GM20431 (cell line): ENCODE measurements at regions not wholly inside any gene's neighbourhood (a gene's known extent, or its start where the extent isn't known, plus 50 kb on each side); places are given as distances from the start of the nearest gene placed in this dataset.
"Not testable (repeated sequence)": the region's sequence is repeated elsewhere in the genome, so short reads cannot be mapped to it uniquely, and the experiment has no call there.

ENCODE experiments used
- in situ Hi-C: fragments of 300-500 bp; cut with MseI, MboI; formaldehyde crosslinking; loops from one replicate; pipeline ENCODE4 v1.15.0; 2020; ENCODE audit warnings: low sequenced_read_pairs; ENCODE audit not compliant: unreplicated experiment

DNA sequence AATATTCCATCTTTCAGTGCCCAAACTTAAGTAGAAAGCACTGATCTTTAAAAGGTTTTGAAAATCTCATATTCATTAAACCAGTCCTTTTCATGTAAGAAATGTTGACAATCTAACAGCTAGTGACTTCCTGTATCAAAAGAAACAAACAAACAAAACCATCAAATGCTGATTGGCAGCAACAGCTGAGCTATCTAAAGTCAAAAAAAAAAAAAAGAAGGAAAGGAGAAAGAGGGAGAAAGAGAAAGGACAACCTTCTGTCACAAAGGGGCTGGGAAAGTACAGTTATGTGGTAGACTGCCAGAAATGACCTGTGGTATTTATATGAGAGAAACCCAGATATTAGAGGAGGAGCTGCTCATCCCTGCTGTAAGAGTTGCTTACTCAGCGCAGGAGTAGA is 614.6 kb upstream of the SMIM31 start:
- in situ Hi-C loops, result no loop called here

DNA sequence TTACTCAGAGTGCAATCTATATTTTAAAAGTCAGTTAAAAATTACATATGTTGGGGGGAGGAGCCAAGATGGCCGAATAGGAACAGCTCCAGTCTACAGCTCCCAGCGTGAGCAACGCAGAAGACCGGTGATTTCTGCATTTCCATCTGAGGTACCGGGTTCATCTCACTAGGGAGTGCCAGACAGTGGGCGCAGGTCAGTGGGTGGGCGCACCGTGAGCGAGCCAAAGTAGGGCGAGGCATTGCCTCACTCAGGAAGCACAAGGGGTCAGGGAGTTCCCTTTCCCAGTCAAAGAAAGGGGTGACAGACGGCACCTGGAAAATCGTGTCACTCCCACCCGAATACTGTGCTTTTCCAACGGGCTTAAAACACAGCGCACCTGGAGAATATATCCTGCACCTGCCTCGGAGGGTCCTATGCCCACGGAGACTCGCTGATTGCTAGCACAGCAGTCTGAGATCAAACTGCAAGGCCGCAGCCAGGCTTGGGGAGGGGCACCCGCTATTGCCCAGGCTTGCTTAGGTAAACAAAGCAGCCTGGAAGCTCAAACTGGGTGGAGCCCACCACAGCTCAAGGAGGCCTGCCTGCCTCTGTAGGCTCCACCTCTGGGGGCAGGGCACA is 612.1 kb upstream of the SMIM31 start:
- in situ Hi-C loops, result not testable (repeated sequence)

DNA sequence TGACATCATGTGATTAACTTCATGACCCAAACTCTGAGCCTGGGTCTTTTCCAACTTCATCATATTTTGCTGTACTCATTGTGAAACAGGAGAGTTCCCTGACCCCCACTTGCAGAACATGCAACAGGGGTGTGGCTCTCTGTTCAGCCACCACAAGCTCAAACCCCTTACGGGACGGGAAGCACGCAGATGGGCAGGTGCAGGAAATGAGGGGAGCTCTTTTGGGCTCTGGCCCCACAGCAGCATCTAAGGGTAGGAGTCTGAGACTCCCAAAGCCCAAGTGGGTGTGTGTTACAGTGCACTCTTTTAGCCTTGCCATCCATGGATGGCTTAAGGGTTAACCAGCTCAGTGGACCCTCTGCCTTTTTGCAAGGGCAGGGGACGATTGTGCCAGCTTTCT is 599.5 kb upstream of the SMIM31 start:
- in situ Hi-C loops, result no loop called here

DNA sequence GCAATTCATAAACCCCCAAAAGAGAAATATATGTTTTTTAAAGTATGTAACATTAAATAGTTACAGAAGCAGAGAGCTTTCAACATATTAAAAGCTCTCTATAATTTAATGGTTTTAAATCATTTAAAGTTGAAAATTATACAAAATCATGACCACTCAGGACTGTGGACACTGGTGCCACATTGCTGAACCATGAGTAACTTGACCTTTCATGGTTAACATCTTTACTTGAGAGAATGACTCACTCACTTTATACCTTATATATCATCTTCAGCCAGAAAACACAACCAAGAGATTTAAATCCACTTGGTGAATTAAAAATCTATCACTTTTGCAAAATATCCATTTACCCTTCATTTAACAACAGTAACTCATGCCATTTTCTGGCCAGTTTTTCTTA is 584.3 kb upstream of the SMIM31 start:
- in situ Hi-C loops, result no loop called here

DNA sequence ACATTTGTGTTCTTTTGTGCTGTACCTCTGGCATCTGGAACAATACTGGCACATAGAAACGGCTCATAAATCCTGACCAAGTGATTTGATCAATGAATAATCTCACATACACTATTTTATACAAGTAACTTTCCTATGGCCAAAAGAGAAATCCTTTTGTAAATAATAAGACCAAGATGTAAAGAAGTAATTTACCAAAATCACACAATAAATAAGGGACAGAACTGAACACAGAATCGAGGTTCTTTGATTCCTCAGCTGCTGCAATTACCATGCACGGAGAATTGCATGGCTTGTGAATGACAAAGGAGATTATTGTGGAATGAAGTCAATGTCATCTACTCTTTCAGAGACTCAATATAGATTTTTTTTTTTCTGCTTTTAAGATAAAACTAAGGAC is 576.8 kb upstream of the SMIM31 start:
- in situ Hi-C loops, result no loop called here

DNA sequence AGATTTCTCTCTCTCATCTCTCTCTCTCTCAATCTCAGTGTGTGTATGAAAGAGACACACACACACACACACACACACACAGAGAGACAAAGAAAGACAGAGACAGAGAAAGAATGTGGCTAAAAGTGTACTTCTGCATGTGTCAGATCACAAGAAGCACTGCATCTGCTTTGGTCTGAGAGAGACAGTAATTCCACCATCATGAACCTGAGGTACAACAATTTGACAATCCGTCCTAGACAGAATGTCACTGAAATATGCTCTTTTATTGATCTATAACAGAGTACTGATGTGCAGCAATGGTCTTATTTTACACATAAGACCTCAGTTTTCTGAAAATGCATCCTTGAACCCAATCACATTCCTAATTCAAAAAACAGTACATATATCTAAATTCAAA is 576.2 kb upstream of the SMIM31 start:
- in situ Hi-C loops, result no loop called here

DNA sequence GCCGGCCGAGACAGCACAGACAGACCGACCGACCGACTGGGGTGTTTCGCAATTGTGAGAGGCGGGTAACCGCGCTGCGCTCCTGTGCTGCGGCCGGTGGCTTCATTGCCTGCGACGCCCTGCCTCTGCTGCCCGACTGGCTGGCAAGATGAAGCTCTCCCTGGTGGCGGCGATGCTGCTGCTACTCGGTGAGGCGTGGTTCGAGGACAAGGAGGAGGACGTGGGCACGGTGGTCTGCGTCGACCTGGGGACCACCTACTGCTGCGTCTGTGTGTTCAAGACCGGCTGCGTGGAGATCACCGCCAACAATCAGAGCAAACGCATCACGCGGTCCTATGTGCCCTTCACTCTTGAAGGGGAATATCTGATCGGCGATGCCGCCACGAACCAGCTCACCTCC is 565.7 kb upstream of the SMIM31 start:
- in situ Hi-C loops, result no loop called here

DNA sequence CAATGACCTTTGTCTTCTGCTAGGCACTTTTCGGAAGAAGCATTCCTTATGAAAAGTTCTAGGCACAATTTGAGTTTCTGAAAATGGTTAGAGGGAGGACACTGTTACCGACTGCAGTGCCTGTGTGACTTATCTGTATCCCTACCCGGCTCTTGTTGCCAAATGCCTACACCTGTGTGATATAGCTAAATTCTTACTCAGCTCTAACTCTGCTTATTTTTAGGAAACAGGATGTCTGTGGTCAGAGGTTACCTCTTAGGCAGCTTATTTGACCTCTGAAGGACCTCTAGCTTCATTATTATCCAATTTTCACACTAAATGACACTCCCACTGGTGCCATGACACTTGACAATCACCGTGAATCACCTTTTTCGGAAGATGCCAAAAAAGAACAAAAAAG is 561.1 kb upstream of the SMIM31 start:
- in situ Hi-C loops, result no loop called here

DNA sequence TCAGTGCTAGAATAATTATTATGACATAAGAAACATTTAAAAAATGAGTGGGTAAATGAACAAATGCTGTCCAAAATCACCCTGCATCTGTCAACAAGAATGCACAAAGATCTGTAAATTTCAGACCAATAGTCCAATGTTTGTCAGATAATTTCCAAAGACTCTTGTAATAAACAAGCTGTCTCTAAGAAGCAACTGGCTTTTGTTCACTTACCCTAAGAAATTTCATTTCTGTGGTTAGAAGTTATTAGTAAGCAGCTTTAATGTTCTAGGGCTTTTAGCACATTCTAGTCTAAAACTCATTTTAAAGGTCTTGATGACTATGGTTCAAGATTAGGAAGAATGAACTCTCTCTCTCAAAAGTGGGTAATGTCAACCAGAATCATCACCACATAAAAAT is 560.3 kb upstream of the SMIM31 start:
- in situ Hi-C loops, result no loop called here

DNA sequence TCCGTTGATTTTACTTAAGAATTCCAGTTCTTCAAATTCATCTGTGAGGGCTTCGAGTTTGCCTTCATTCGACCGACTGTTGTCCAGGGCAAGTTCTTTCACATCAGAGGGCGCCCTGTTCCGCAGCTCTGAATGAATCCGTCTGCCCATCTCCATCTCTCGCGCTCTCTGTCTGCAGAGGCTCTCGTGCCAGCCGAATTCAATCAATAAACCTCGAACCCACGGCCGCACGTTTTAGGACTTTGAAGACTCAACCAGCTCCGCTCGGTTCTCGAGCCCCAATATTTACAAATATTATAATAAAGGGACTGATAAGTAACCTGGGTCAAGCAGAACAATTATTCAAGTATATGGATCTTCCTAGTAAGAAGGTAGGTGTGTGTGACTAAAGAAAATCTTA is 556.4 kb upstream of the SMIM31 start:
- in situ Hi-C loops, result no loop called here

DNA sequence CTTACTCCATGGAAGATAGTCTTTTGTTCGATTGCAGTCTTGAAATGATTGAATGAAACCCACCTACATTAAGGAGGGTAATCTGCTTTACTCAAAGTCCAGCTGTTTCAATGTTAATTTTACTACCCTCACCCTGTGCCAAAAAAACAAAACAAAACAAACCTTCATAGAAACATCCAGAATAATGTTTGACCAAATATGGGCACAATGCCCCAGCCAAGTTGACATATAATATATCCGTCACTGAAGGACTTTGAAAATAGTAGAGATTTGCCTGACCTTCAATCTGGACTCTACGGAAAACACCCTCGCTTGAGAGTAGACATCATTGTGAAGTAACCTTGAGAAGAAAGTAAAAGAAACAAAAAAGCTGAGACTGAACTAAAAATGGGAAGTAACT is 550.5 kb upstream of the SMIM31 start:
- in situ Hi-C loops, result no loop called here

DNA sequence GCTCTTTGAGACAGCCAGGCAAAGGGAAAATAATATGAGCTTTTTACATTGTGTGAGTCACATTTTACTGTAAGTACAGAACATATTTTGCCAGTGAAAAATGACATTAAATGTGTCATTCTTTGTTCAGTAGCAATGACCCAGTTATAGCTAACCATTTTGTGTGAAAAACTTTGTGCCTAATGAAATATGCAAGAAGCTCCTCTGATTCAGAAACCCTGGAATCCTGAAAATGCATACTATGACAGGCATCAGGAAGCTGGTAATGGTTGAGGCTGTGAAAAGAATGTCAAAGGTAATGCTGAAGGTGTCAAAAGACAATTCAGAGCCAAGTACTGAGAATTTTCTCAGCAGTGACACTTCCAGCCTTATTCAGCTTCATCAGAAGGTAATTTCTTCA is 549.5 kb upstream of the SMIM31 start:
- in situ Hi-C loops, result no loop called here

DNA sequence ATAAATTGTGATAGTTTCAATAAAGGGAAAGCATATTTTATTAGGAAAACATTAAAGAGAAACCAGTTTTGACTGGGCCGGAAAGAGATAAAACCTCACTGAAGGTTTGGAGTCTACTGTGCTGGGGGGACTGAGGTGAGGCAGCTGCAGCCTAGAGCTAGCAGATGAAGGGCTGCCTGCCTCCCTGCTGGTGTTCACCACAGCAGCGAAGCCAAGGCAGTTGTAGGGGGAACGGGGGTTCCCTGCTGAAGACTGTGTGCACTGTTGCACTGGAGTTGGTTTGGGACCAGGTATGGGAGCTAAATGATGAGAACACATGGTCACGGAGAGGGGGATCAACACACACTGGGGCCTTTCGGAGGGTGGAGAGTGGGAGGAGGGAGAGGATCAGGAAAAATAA is 546.5 kb upstream of the SMIM31 start:
- in situ Hi-C loops, result no loop called here

DNA sequence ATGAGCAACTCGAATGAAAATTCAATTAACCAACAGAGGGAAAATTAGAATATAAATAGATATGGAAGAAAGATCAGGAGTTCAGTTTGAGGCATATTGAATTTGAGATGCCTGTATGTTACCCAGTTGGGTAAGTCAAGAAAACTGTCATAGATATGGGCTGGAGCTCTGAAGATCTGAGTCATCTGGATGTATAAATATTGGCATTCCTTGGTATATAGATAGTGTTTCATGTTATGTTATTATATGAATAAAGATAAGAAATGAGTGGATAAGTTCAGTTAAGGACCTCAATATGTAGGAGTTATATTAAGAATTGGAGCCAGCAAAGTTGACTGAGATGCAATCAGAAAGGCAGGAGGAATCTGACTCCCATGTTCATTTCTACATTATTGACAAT is 543.6 kb upstream of the SMIM31 start:
- in situ Hi-C loops, result no loop called here

DNA sequence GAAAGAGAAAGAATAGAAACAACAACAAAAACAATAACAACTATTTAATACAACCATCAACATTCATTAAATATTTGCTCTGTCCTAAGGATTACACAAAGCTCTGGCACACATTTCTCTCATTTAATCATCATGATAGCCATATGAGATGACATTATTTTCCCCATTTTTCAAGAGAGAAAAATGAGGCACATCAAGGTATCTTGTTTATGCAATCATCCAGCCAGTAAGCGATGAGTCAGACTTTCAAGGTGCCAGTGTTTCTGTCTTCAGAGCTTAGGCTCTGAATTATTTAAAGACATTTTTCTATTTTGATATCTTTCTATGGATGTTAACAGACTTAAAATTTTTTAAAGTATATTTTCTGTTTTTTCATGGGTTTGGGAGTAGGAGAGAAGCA is 541.8 kb upstream of the SMIM31 start:
- in situ Hi-C loops, result no loop called here

DNA sequence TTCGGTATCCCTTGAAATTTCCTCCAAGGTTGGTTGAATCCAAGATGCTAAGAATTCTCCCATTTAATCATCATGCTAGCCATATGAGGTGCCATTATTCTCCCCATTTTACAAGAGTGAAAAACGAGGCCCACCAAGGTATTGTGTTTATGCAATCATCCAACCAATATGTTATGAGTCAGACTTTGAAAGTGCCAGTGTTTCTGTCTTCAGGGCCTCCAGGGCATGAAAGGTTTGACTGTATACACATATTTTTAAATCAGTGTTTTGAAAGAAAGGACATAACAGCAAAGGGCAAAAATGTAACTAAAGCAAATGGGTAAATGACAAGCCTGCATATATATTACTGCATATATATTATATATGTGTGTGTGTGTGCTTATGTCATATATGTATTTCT is 541.2 kb upstream of the SMIM31 start:
- in situ Hi-C loops, result no loop called here

DNA sequence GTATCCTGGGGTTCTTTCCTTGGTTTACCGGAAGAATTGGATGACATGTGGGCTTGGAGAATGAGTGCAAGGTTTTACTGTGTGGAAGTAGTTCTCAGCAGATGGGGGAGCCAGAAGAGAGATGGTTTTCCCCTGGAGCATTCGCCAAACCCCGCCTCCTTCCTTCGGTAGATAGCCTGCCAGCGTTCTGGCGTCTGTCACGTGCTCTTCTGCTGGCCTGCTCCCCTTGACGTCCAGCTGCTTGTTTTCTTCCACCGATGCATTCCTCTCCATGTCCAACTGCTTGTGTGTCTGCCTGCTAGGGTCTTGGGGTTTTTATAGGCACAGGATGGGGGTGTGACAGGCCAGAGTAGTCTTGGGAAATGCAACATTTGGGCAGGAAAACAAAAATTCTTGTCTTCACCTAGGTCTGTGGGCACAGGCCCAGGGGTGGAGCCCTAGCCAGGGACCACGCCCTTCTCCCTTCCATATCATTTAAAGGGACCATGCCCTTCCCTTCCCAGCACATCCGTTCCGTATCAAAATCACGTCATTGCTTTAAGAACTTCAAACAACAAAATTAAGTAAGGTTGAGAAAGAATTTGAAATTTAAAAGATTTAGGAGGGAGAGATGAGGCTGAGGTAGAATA is 538.7 kb upstream of the SMIM31 start:
- in situ Hi-C loops, result no loop called here

DNA sequence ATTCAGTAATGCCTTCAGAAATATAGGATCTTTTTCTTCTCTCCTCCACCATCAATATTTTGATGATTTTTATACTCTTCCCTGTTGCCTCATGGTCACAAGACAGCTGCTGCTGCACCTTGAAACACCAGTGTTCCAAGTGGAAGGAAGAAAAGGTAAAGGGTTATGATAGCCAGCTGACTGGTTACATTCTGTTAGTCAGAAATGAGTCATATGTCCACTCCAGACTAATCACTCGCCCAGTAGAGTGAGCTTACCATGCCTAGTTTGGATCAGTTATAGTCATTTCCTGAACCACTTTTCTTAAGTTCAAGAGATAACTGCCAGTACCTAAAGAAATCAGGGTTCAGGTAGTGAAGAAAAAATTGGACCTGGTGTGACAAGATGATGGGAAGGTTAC is 532.3 kb upstream of the SMIM31 start:
- in situ Hi-C loops, result no loop called here

DNA sequence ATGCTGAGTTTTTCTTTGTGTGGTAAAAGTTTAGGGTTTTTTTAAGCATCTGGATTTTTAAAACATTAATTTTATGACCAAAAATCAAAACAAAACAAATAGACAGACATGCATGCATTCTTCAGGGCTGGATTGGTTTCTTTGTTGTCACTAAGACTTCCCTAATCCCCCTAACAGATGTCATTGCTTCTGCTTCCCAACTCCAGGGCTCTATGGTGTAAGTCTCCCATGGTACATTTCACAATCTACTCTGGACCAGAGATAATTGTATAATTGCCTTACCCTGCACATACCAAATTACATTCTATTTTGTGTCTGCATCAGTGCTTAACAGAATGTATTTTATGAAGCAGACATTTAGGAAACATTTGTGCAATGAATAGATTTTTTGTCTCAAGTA is 529.1 kb upstream of the SMIM31 start:
- in situ Hi-C loops, result no loop called here

DNA sequence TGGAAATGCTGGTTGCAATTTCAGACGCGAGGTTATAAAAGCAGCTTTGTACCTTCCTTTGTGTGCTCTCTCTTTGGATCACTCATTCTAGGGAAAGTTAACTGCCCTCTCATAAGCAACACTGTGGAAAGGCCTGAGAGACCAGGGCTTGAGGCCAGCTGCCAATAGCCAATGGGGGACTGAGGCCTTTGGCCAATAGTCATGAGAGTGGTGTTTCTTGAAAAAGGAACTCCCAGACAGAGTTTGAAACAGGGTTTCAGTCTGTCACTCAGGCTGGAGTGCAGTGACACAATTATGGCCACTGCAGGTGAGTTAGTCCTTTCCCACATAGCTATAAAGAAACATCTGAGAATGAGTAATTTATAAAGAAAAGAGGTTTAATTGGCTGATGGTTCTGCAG is 524.7 kb upstream of the SMIM31 start:
- in situ Hi-C loops, result no loop called here

DNA sequence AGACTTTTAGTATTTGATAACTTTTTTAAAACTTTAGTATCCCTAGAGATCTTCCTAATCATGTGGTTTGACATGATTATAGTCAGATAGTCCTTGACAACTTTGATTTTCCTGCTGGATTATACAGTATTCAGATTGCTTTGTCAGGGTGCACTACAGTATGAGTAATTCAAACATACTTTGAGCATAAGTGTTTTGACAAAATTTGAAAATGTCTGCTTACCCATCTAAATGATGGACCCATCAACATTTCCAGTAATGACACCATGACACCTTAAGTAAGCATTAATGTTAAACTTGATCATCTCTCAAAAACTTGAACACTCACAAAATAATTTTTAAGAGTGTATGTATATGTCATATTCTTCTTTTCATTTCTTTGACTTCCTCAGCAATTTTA is 514.5 kb upstream of the SMIM31 start:
- in situ Hi-C loops, result no loop called here

DNA sequence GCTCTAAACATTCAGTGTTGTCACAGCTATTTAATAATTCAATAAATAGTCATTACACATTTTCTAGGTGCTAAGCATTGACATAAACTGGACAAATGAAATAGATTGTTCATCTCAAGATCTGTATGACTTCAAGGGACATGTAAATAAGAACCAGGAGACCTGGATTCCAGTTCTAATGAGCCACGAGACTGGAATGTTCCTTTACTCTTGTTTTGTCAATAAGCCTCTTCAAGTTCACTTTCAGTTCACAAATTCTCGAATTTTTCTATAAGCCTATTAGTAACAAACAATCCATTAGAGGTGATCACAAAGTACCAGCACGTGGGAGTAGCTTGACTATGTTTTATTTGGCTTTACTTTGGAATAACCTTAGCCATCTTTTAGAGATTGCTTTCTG is 514.0 kb upstream of the SMIM31 start:
- in situ Hi-C loops, result no loop called here
